ENCODE measurements at regions not wholly inside any gene's neighbourhood (a gene's known extent, or its start where the extent isn't known, plus 50 kb on each side); places are given as distances from the start of the nearest gene placed in this dataset.

DNA sequence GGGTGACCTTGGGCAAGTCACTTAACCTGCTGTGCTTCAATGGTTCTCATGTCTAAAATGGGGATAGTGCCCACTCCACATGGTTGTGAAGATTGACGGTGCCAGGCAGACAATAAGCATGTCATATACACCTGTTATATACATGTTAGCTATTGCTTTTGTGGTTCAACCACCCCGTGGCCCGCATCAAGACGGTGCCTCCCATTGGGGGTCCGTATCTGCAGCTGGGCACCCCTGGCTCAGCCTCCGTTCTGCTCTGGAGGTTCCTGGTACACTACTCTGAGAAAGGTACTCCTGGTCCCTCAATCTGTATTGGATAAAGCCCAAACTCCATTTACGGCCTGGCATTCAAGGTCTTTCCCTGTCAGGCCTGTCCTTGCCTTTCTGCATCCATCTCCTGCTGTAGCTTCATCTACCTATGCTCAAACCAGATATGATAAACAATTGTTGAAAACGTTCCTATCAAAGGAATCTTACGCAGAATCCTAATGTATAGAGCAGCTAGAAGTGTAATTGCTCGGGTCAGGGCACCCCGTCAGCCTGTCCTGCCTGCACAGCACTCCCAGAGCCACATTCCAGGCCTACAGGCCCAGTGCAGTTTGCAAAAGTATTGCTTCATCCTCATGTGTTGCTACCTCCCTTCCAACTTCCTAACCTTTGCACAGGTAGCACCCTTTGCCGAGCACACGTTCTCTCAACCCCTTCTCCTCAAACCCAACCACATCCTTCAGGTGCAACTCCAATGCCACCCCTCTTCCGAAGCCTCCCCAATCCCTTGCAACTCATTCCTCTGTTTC lies 194.9 kb downstream of the BCR start:
- POLR2A ChIA-PET = no interaction called here
- no peak for DNase-seq (ENCODE audit: extremely low spot score)
- TF ChIP-seq LEF1 (IDR thresholded peaks at IDR 0.05; ENCODE audit: borderline replicate concordance) = no peak
- no peak for TF ChIP-seq HDGF (IDR thresholded peaks at IDR 0.05; ENCODE audit: borderline replicate concordance)
- no peak for TF ChIP-seq NFRKB (IDR thresholded peaks at IDR 0.05)
- TF ChIP-seq TARDBP (IDR thresholded peaks at IDR 0.05) = no peak
- no peak for TF ChIP-seq ZNF384 (IDR thresholded peaks at IDR 0.05)
- TF ChIP-seq ELF4 (IDR thresholded peaks at IDR 0.05) = no peak
- TF ChIP-seq CTBP1 (IDR thresholded peaks at IDR 0.05; ENCODE audit: borderline replicate concordance) = no peak
- TF ChIP-seq FOXK2 (IDR thresholded peaks at IDR 0.05) = no peak
- TF ChIP-seq SUZ12 (IDR thresholded peaks at IDR 0.05) = no peak
- TF ChIP-seq ARNT (IDR thresholded peaks at IDR 0.05) = no peak
- TF ChIP-seq, protein P1, sequence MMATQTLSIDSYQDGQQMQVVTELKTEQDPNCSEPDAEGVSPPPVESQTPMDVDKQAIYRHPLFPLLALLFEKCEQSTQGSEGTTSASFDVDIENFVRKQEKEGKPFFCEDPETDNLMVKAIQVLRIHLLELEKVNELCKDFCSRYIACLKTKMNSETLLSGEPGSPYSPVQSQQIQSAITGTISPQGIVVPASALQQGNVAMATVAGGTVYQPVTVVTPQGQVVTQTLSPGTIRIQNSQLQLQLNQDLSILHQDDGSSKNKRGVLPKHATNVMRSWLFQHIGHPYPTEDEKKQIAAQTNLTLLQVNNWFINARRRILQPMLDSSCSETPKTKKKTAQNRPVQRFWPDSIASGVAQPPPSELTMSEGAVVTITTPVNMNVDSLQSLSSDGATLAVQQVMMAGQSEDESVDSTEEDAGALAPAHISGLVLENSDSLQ (IDR thresholded peaks at IDR 0.05) = no peak
- no peak for TF ChIP-seq L3MBTL2 (conservative IDR thresholded peaks at IDR 0.05)
- no peak for TF ChIP-seq FOXM1 (IDR thresholded peaks at IDR 0.05; ENCODE audit: borderline replicate concordance)
- no peak for TF ChIP-seq SP1 (IDR thresholded peaks at IDR 0.05)
- TF ChIP-seq FOXA1 (IDR thresholded peaks at IDR 0.05) = no peak
- CTCF ChIA-PET = no interaction called here

GRCh38 chr22:23373601-23374000 lies 193.3 kb downstream of the BCR start:
- TF ChIP-seq ZNF384 (IDR thresholded peaks at IDR 0.05) (no peak), L3MBTL2 (conservative IDR thresholded peaks at IDR 0.05) (no peak), TARDBP (IDR thresholded peaks at IDR 0.05) (no peak), SUZ12 (IDR thresholded peaks at IDR 0.05) (no peak), ELF4 (IDR thresholded peaks at IDR 0.05) (no peak), FOXM1 (IDR thresholded peaks at IDR 0.05; ENCODE audit: borderline replicate concordance) (no peak), FOXK2 (IDR thresholded peaks at IDR 0.05) (no peak), SP1 (IDR thresholded peaks at IDR 0.05) (no peak)
- TF ChIP-seq, protein P1 (IDR thresholded peaks at IDR 0.05) = no peak
- DNase-seq (ENCODE audit: extremely low spot score) = no peak
- ChIA-PET POLR2A (no interaction called here), CTCF (no interaction called here)

GRCh38 chr22:23370251-23370650 lies 189.9 kb downstream of the BCR start:
- no peak for DNase-seq (ENCODE audit: extremely low spot score)
- CTCF ChIA-PET = interaction anchor here (0.5 to 0.8 kb wide), 2 partner anchors 16 to 51 kb away, joined by 3 read pairs; no protein-coding TSS in a partner anchor
- TF ChIP-seq HDGF (IDR thresholded peaks at IDR 0.05; ENCODE audit: borderline replicate concordance) (no peak), ARNT (IDR thresholded peaks at IDR 0.05) (no peak), L3MBTL2 (conservative IDR thresholded peaks at IDR 0.05) (no peak), FOXM1 (IDR thresholded peaks at IDR 0.05; ENCODE audit: borderline replicate concordance) (no peak), NFRKB (IDR thresholded peaks at IDR 0.05) (no peak), FOXK2 (IDR thresholded peaks at IDR 0.05) (no peak), LEF1 (IDR thresholded peaks at IDR 0.05; ENCODE audit: borderline replicate concordance) (no peak), ELF4 (IDR thresholded peaks at IDR 0.05) (no peak), ZNF384 (IDR thresholded peaks at IDR 0.05) (no peak), SUZ12 (IDR thresholded peaks at IDR 0.05) (no peak), FOXA1 (IDR thresholded peaks at IDR 0.05) (no peak), SP1 (IDR thresholded peaks at IDR 0.05) (no peak)
- POLR2A ChIA-PET = no interaction called here

GRCh38 chr22:23369054-23369685 lies 188.9 kb downstream of the BCR start:
- DNase-seq (ENCODE audit: extremely low spot score) = no peak
- ChIA-PET CTCF (no interaction called here), POLR2A (no interaction called here)
- TF ChIP-seq L3MBTL2 (conservative IDR thresholded peaks at IDR 0.05) (no peak), NFRKB (IDR thresholded peaks at IDR 0.05) (no peak), SUZ12 (IDR thresholded peaks at IDR 0.05) (no peak), LEF1 (IDR thresholded peaks at IDR 0.05; ENCODE audit: borderline replicate concordance) (no peak), SP1 (IDR thresholded peaks at IDR 0.05) (no peak), HDGF (IDR thresholded peaks at IDR 0.05; ENCODE audit: borderline replicate concordance) (no peak), BHLHE40 (IDR thresholded peaks at IDR 0.05; ENCODE audit: borderline replicate concordance) (no peak), ZNF384 (IDR thresholded peaks at IDR 0.05) (no peak), CTBP1 (IDR thresholded peaks at IDR 0.05; ENCODE audit: borderline replicate concordance) (no peak), ELF4 (IDR thresholded peaks at IDR 0.05) (no peak), FOXA1 (IDR thresholded peaks at IDR 0.05) (no peak), FOXM1 (IDR thresholded peaks at IDR 0.05; ENCODE audit: borderline replicate concordance) (no peak), TARDBP (IDR thresholded peaks at IDR 0.05) (no peak)
- TF ChIP-seq, protein P1 (IDR thresholded peaks at IDR 0.05) = no peak
